Nucleus accumbens (tissue), 56 donors: ENCODE measurements at regions not wholly inside any gene's neighbourhood (a gene's known extent, or its start where the extent isn't known, plus 50 kb on each side); places are given as distances from the start of the nearest gene placed in this dataset.

ENCODE experiments used
- DNase-seq, 56 donors: peaks; one replicate each; lab custom pipeline; 2025; lab: John Stamatoyannopoulos, UW

- peak in 1 of 56 donors; percentile 0 for DNase-seq
Observed at GRCh38 chr5:103464835-103465484, 97.6 kb downstream of the NUDT12 start.

GRCh38 chr5:103463261-103463660 is 99.3 kb downstream of the NUDT12 start:
- DNase-seq, result no peak

GRCh38 chr5:103461243-103461642 is 101.3 kb downstream of the NUDT12 start:
- no peak for DNase-seq

GRCh38 chr5:103458497-103459040 is 104.0 kb downstream of the NUDT12 start:
- DNase-seq, result no peak

GRCh38 chr5:103456476-103456875 is 106.1 kb downstream of the NUDT12 start:
- no peak for DNase-seq

GRCh38 chr5:103455796-103456195 is 106.8 kb downstream of the NUDT12 start:
- DNase-seq, result no peak

- DNase-seq, result no peak
Observed at GRCh38 chr5:103454770-103455169, 107.8 kb downstream of the NUDT12 start.

GRCh38 chr5:103452666-103453065 is 109.9 kb downstream of the NUDT12 start:
- no peak for DNase-seq

GRCh38 chr5:103452089-103452488 is 110.5 kb downstream of the NUDT12 start:
- DNase-seq, result no peak

- DNase-seq, result no peak
Observed at GRCh38 chr5:103451261-103451660, 111.3 kb downstream of the NUDT12 start.

- peak in 1 of 56 donors; percentile 0 for DNase-seq
Observed at GRCh38 chr5:103450333-103451061, 112.1 kb downstream of the NUDT12 start.

GRCh38 chr5:103446813-103447212 is 115.8 kb downstream of the NUDT12 start:
- no peak for DNase-seq

- no peak for DNase-seq
Observed at GRCh38 chr5:103445426-103446035, 117.1 kb downstream of the NUDT12 start.

GRCh38 chr5:103444333-103445038 is 118.1 kb downstream of the NUDT12 start:
- no peak for DNase-seq

GRCh38 chr5:103442750-103443149 is 119.8 kb downstream of the NUDT12 start:
- DNase-seq, result no peak

GRCh38 chr5:103441523-103441922 is 121.1 kb downstream of the NUDT12 start:
- no peak for DNase-seq

- DNase-seq, result no peak
Observed at GRCh38 chr5:103439007-103439406, 123.6 kb downstream of the NUDT12 start.

GRCh38 chr5:103436656-103437055 is 125.9 kb downstream of the NUDT12 start:
- DNase-seq, result no peak

- no peak for DNase-seq
Observed at GRCh38 chr5:103436112-103436511, 126.5 kb downstream of the NUDT12 start.

GRCh38 chr5:103435136-103435889 is 127.3 kb downstream of the NUDT12 start:
- no peak for DNase-seq
